ENCODE measurements at regions not wholly inside any gene's neighbourhood (a gene's known extent, or its start where the extent isn't known, plus 50 kb on each side); places are given as distances from the start of the nearest gene placed in this dataset.

- Histone ChIP-seq H2AFZ (ENCODE audit: low read length) (no peak overlapping the region), H3K4me1 (ENCODE audit: control insufficient read depth in 2 of 2, insufficient read depth in 1 of 2, low read depth in 1 of 2, low read length in 2 of 2) (no peaks in the 10 kb centered on the region), H3K36me3 (replicated peaks in 1 of 2; ENCODE audit: control insufficient read depth in 2 of 2, insufficient read depth in 2 of 2, low read length in 2 of 2) (no peaks in the 10 kb centered on the region), H2BK120ac (ENCODE audit: low read depth, low read length) (no peak overlapping the region), H3K27ac (replicated peaks; ENCODE audit: low read length) (no peak overlapping the region), H3K4me3 (ENCODE audit: low read length in 2 of 2) (no peak overlapping the region), H3K14ac (ENCODE audit: low read length) (no peak overlapping the region), H3K27me3 (ENCODE audit: control insufficient read depth in 3 of 3, insufficient read depth in 3 of 3, low read depth in 1 of 3, low read length in 3 of 3) (no peaks in the 10 kb centered on the region), H2BK12ac (ENCODE audit: low read length) (no peak overlapping the region), H3K9me3 (replicated peaks in 1 of 2; ENCODE audit: control insufficient read depth in 2 of 2, insufficient read depth in 1 of 2, low read depth in 1 of 2, low read length in 2 of 2) (peaks cover 0 to 3% of the 10 kb centered on the region in 2 donors), H2BK5ac (ENCODE audit: low read length) (no peak overlapping the region), H3K23ac (ENCODE audit: low read depth, low read length, poor library complexity) (no peak overlapping the region), H4K91ac (ENCODE audit: low read depth, low read length, poor library complexity) (no peak overlapping the region), H4K8ac (ENCODE audit: low read depth, low read length) (no peak overlapping the region), H3K4ac (ENCODE audit: low read length) (no peak overlapping the region), H3K18ac (ENCODE audit: low read length) (no peak overlapping the region), H2BK15ac (ENCODE audit: low read length) (no peak overlapping the region), H3K9ac (ENCODE audit: low read depth, low read length, poor library complexity) (no peak overlapping the region), H3K4me2 (ENCODE audit: insufficient read depth, low read length, poor library complexity, severe bottlenecking) (no peak overlapping the region), H2AK5ac (ENCODE audit: low read depth, low read length) (no peak overlapping the region), H3K79me1 (ENCODE audit: low read depth, low read length) (no peaks in the 10 kb centered on the region)
- DNase-seq (ENCODE audit: low spot score): no peak
Observed at GRCh38 chr11:23206741-23207336, 346.6 kb upstream of the CCDC179 start.

- H2BK5ac ChIP-seq (ENCODE audit: low read length): no peak overlapping the region
- no peaks in the 10 kb centered on the region for H3K36me3 ChIP-seq (replicated peaks in 1 of 2; ENCODE audit: control insufficient read depth in 2 of 2, insufficient read depth in 2 of 2, low read length in 2 of 2)
- no peak overlapping the region for H2BK120ac ChIP-seq (ENCODE audit: low read depth, low read length)
- H3K4me2 ChIP-seq (ENCODE audit: insufficient read depth, low read length, poor library complexity, severe bottlenecking): no peak overlapping the region
- no peak overlapping the region for H2BK12ac ChIP-seq (ENCODE audit: low read length)
- no peak overlapping the region for H3K14ac ChIP-seq (ENCODE audit: low read length)
- H3K79me1 ChIP-seq (ENCODE audit: low read depth, low read length): no peaks in the 10 kb centered on the region
- no peak overlapping the region for H4K91ac ChIP-seq (ENCODE audit: low read depth, low read length, poor library complexity)
- H3K27ac ChIP-seq (replicated peaks; ENCODE audit: low read length): no peak overlapping the region
- no peak overlapping the region for H3K4me3 ChIP-seq (ENCODE audit: low read length in 2 of 2)
- no peaks in the 10 kb centered on the region for H3K4me1 ChIP-seq (ENCODE audit: control insufficient read depth in 2 of 2, insufficient read depth in 1 of 2, low read depth in 1 of 2, low read length in 2 of 2)
- H3K27me3 ChIP-seq (ENCODE audit: control insufficient read depth in 3 of 3, insufficient read depth in 3 of 3, low read depth in 1 of 3, low read length in 3 of 3): no peaks in the 10 kb centered on the region
- H3K9me3 ChIP-seq (replicated peaks in 1 of 2; ENCODE audit: control insufficient read depth in 2 of 2, insufficient read depth in 1 of 2, low read depth in 1 of 2, low read length in 2 of 2): no peaks in the 10 kb centered on the region
- no peak overlapping the region for H2AK5ac ChIP-seq (ENCODE audit: low read depth, low read length)
- no peak overlapping the region for H3K18ac ChIP-seq (ENCODE audit: low read length)
- no peak for DNase-seq (ENCODE audit: low spot score)
- no CpG with 5 or more reads among the region's 3 CpGs for WGBS, 2 donors (ENCODE audit: extremely low coverage in 2 of 2, insufficient read length in 2 of 2, insufficient replicate concordance in 1 of 2)
- no peak overlapping the region for H2BK15ac ChIP-seq (ENCODE audit: low read length)
- no peak overlapping the region for H3K4ac ChIP-seq (ENCODE audit: low read length)
- no peak overlapping the region for H3K23ac ChIP-seq (ENCODE audit: low read depth, low read length, poor library complexity)
- no peak overlapping the region for H4K8ac ChIP-seq (ENCODE audit: low read depth, low read length)
- no peak overlapping the region for H2AFZ ChIP-seq (ENCODE audit: low read length)
- H3K9ac ChIP-seq (ENCODE audit: low read depth, low read length, poor library complexity): no peak overlapping the region
Observed at GRCh38 chr11:23211221-23211620, 350.9 kb upstream of the CCDC179 start.

GRCh38 chr11:23212807-23213206 lies 352.5 kb upstream of the CCDC179 start:
- Histone ChIP-seq H4K8ac (ENCODE audit: low read depth, low read length) (no peak overlapping the region), H3K9me3 (replicated peaks in 1 of 2; ENCODE audit: control insufficient read depth in 2 of 2, insufficient read depth in 1 of 2, low read depth in 1 of 2, low read length in 2 of 2) (no peaks in the 10 kb centered on the region), H3K23ac (ENCODE audit: low read depth, low read length, poor library complexity) (no peak overlapping the region), H3K4me1 (ENCODE audit: control insufficient read depth in 2 of 2, insufficient read depth in 1 of 2, low read depth in 1 of 2, low read length in 2 of 2) (no peaks in the 10 kb centered on the region), H3K14ac (ENCODE audit: low read length) (no peak overlapping the region), H2BK12ac (ENCODE audit: low read length) (no peak overlapping the region), H3K18ac (ENCODE audit: low read length) (no peak overlapping the region), H3K4me3 (ENCODE audit: low read length in 2 of 2) (no peak overlapping the region), H3K79me1 (ENCODE audit: low read depth, low read length) (no peaks in the 10 kb centered on the region), H3K36me3 (replicated peaks in 1 of 2; ENCODE audit: control insufficient read depth in 2 of 2, insufficient read depth in 2 of 2, low read length in 2 of 2) (no peaks in the 10 kb centered on the region), H4K91ac (ENCODE audit: low read depth, low read length, poor library complexity) (no peak overlapping the region), H3K27me3 (ENCODE audit: control insufficient read depth in 3 of 3, insufficient read depth in 3 of 3, low read depth in 1 of 3, low read length in 3 of 3) (no peaks in the 10 kb centered on the region), H2AK5ac (ENCODE audit: low read depth, low read length) (no peak overlapping the region), H2BK15ac (ENCODE audit: low read length) (no peak overlapping the region), H2AFZ (ENCODE audit: low read length) (no peak overlapping the region), H3K4ac (ENCODE audit: low read length) (no peak overlapping the region), H3K27ac (replicated peaks; ENCODE audit: low read length) (no peak overlapping the region), H3K4me2 (ENCODE audit: insufficient read depth, low read length, poor library complexity, severe bottlenecking) (no peak overlapping the region), H2BK120ac (ENCODE audit: low read depth, low read length) (no peak overlapping the region), H3K9ac (ENCODE audit: low read depth, low read length, poor library complexity) (no peak overlapping the region), H2BK5ac (ENCODE audit: low read length) (no peak overlapping the region)
- no peak for DNase-seq (ENCODE audit: low spot score)
- no CpG with 5 or more reads among the region's 1 CpG for WGBS, 2 donors (ENCODE audit: extremely low coverage in 2 of 2, insufficient read length in 2 of 2, insufficient replicate concordance in 1 of 2)

GRCh38 chr11:23217072-23217471 lies 356.8 kb upstream of the CCDC179 start:
- Histone ChIP-seq H3K4ac (ENCODE audit: low read length) (no peak overlapping the region), H2BK120ac (ENCODE audit: low read depth, low read length) (no peak overlapping the region), H2BK5ac (ENCODE audit: low read length) (no peak overlapping the region), H2AK5ac (ENCODE audit: low read depth, low read length) (no peak overlapping the region), H3K4me2 (ENCODE audit: insufficient read depth, low read length, poor library complexity, severe bottlenecking) (no peak overlapping the region), H4K8ac (ENCODE audit: low read depth, low read length) (no peak overlapping the region), H3K4me3 (ENCODE audit: low read length in 2 of 2) (no peak overlapping the region), H4K91ac (ENCODE audit: low read depth, low read length, poor library complexity) (no peak overlapping the region), H3K9me3 (replicated peaks in 1 of 2; ENCODE audit: control insufficient read depth in 2 of 2, insufficient read depth in 1 of 2, low read depth in 1 of 2, low read length in 2 of 2) (no peaks in the 10 kb centered on the region), H3K9ac (ENCODE audit: low read depth, low read length, poor library complexity) (no peak overlapping the region), H3K36me3 (replicated peaks in 1 of 2; ENCODE audit: control insufficient read depth in 2 of 2, insufficient read depth in 2 of 2, low read length in 2 of 2) (no peaks in the 10 kb centered on the region), H3K4me1 (ENCODE audit: control insufficient read depth in 2 of 2, insufficient read depth in 1 of 2, low read depth in 1 of 2, low read length in 2 of 2) (no peaks in the 10 kb centered on the region), H3K18ac (ENCODE audit: low read length) (peak overlapping the region; percentile 92), H2AFZ (ENCODE audit: low read length) (no peak overlapping the region), H3K23ac (ENCODE audit: low read depth, low read length, poor library complexity) (peak overlapping the region; percentile 65), H3K14ac (ENCODE audit: low read length) (peak overlapping the region; percentile 38), H3K27ac (replicated peaks; ENCODE audit: low read length) (no peak overlapping the region), H2BK12ac (ENCODE audit: low read length) (no peak overlapping the region), H3K79me1 (ENCODE audit: low read depth, low read length) (no peaks in the 10 kb centered on the region), H2BK15ac (ENCODE audit: low read length) (no peak overlapping the region), H3K27me3 (ENCODE audit: control insufficient read depth in 3 of 3, insufficient read depth in 3 of 3, low read depth in 1 of 3, low read length in 3 of 3) (no peaks in the 10 kb centered on the region)
- WGBS, 2 donors (ENCODE audit: extremely low coverage in 2 of 2, insufficient read length in 2 of 2, insufficient replicate concordance in 1 of 2): no CpG with 5 or more reads among the region's 9 CpGs
- no peak for DNase-seq (ENCODE audit: low spot score)
